GM19452 (cell line): ENCODE measurements at regions not wholly inside any gene's neighbourhood (a gene's known extent, or its start where the extent isn't known, plus 50 kb on each side); places are given as distances from the start of the nearest gene placed in this dataset.

Source experiments
- ATAC-seq: cut with Tn5 transposase; IDR thresholded peaks from one replicate; pipeline ENCODE4 v1.9.1; 2021; ENCODE audit not compliant: unreplicated experiment

DNA sequence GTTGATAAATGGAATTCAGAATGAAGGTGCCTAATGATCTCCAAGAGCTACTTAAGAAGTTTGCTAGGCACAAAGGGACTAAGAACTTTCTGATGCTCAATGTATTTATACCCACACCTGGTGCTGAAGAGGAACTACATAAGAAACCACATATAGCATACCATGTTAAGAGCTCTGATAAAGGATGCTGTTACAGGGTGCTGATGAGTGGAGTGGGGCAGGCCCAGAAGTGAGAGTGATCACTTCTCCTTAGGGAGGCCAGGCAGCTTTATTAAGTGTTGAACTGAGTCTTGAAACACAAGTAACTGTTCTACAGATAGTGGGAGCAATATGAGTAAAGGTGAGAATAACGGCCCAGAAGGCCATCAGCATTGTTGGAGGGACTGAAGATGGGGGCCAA lies 68.3 kb upstream of the CHRDL1 start:
- no peak for ATAC-seq

- no peak for ATAC-seq
Measured at GRCh38 chrX:110858565-110858964, 62.9 kb upstream of the CHRDL1 start.

DNA sequence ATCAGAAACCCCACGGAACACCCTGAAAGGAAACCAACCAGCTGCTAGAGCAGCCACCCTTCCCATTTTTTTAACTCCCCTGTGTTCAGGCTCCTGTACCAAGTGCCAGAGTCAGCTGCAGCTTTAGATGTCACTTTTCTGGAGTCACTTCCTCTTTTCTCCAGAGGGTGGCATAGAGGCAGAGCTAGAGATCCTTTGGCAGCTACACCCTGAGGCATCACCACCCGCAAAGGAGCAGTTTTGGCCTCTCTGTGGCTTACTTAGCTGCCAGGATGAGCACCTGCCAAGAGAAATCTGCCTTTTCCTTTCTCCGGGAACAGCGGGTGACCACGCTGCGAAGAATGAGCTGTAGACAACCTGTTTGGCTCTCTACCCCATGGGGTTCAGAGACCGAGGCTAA lies 58.0 kb upstream of the CHRDL1 start:
- no peak for ATAC-seq

- no peak for ATAC-seq
Measured at GRCh38 chrX:110852180-110852579, 56.6 kb upstream of the CHRDL1 start.

GRCh38 chrX:110851780-110852179 lies 56.2 kb upstream of the CHRDL1 start:
- ATAC-seq = no peak

GRCh38 chrX:110847334-110847733 lies 51.7 kb upstream of the CHRDL1 start:
- no peak for ATAC-seq

- no peak for ATAC-seq
Measured at GRCh38 chrX:110846071-110846470, 50.5 kb upstream of the CHRDL1 start.
